SHP77 (cell line): ENCODE measurements at regions not wholly inside any gene's neighbourhood (a gene's known extent, or its start where the extent isn't known, plus 50 kb on each side); places are given as distances from the start of the nearest gene placed in this dataset.
A peak's percentile ranks its signal among the peaks of the same experiment; 100 is the strongest.

Source experiments
- DNase-seq, 2 experiments: peaks; one replicate each; lab custom pipeline; 2025; lab: John Stamatoyannopoulos, UW

- DNase-seq = no peak
Measured at GRCh38 chr10:118246332-118247295, 95.5 kb downstream of the FAM204A start.

DNA sequence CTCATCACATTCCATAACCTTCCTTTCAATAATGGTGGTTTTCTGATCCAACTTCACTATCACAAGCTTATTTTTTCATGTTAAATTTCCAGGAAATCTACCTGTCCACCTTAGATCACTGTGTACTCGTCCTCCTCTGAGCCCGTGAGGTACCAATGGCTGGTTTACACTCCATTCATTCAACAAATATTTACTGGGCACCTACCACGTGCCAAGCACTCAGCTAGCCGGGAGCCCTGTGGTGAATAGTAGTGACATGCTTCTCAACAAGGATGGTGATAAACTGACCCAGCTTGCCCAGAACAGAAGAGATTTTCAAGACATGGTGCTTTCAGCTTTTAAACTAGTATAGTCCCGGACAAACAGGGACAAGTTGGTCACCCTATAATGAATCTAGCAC is 98.2 kb downstream of the FAM204A start:
- DNase-seq = no peak

DNA sequence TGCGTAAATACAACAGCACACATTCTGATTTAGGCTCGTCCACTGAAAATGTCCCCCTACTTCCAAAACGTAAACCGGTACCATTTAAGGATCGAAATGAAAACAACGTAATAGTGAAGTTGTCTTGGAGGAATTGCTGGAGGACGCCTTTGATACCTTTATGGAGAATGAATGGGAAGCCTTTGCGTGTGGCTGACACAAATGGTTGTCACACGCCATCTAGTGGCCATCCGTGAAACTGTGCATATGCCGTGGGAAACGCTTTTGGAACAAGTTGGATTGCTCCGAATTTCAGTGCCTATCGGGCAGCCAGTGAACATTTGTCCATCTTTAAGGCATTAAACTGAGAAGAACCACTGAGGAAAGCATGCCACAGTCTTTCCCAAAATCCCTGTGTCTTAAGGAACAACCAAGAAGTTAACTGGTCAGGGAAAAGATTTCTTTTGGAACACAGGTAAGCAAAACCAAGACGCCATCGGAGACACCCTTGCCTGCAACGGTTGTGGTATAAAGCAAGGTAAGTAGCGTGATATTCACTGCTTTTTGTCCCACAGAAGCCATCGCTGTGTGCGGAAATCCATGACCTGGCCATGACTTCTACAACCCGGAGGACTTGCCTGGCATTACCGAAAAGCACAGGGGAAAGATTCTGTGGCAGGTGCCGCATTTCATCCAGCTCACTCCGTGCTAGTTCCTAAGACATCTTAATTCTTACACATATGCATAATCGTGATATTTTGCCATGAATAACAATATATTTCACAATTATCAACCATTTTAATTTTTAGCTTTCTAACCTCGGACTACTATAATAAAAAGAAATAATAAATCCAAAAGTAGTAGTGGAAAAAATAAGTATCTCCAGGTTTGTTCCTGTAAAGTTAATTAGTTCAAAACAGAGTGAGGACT is 100.6 kb downstream of the FAM204A start:
- peak; percentile 53 to 60 for DNase-seq

- no peak for DNase-seq
Measured at GRCh38 chr10:118239236-118239630, 102.9 kb downstream of the FAM204A start.

DNA sequence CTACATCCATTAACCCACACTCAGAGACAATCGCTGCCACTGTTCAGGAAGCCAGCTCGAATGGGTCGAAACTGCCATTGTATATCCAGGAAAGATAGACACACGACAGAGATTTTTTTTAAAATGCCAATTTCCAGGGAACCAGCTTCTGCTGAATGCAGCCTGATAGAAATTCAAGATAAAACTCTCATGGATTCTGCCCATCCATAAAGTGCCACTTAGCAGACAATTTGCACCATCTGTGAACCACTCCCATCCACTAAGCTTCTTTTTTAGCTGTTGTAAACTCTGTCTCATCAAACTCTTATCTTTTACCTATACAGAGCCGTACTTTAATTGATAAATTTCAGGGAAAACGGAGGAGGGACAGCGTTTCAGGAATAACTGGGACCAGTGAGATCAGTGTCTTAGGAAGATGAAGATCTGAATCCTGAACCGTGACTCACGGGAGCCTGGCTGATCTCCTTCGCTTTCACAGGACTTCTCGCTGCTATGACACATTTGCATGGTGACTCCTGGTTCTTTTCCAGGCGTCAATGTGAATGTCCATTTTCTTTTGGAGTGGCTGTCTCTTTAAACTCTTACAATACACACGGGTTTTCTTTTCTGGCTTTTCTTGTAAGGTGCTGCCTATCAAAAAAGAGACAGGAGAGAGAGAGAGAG is 103.4 kb downstream of the FAM204A start:
- DNase-seq = no peak

DNA sequence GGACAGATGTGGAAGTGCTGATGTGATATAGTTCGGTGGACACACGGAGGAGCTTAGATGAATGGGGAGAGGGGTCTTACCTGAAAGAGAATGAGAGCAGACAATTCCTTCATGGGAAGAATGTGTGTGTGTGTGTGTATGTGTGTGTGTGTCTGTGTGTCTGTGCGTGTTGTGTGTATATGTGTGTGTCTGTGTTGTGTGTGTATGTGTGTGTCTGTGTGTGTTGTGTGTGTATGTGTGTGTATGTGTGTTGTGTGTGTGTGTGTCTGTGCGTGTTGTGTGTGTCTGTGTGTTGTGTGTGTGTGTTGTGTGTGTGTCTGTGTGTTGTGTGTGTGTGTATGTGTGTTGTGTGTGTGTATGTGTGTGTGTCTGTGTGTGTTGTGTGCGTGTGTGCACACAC is 104.2 kb downstream of the FAM204A start:
- no peak for DNase-seq

DNA sequence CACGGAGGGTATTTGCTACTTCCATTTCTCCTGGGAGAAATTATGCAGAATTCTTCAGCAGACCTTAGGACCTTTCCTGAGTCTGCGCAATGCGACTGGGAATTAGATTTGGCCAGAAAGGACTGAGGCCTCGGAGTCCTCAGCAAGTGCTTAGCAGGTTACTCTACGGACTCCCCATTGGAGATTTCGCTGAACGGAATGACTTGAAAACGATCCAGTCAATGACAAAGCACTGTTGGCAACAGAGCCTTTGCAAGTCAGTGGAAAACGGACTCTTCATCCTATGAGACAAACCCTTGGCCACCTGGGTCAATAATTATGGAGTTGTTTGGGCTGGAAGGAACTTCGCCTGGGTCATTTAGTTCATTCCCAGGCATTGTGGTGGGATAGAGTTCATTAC is 107.4 kb downstream of the FAM204A start:
- DNase-seq = no peak

DNA sequence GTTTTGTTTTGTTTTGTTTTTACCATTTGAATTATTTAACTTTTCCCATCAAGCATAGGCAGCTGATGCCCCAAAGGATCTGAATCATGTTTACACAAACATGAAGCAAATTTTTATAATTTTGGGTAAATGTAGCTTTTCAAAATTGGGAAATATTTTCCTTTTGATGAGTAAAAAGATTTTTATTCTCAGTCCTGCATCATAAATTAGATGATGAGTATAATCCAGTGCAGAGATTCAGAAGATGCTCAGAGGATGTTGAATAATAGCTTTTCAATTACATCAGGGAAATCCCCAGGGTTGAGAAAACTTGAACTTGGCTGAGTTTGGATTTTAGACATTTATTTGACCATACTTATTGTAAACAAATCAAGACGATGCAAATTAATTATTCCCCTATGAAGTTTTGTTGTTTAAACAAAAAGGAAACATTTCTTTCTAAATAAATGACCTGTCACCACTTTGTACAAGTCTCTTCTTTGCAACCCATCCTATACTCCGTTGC is 121.7 kb downstream of the FAM204A start:
- no peak for DNase-seq

GRCh38 chr10:118218562-118218961 is 123.6 kb downstream of the FAM204A start:
- no peak for DNase-seq

- no peak for DNase-seq
Measured at GRCh38 chr10:118216571-118217170, 125.5 kb downstream of the FAM204A start.

DNA sequence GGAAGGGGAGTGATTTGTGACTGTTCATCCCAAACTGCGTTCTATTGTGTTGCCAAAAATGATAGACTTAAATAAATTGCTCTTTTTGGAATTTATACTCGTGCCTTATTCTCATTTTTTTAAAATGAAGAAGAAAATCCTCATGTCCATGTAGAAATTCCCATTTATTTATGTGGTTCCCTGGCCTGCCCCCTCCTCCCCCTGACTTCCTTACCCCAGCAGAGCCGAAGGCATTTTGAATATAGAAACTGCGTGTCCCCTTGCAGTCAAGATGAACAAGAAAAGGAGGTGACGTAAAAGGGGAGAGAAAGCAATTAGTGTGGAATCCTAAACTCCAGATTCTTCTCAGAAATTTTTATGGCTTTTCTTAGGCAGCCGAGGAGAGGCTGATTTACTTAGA is 126.1 kb downstream of the FAM204A start:
- DNase-seq = no peak

DNA sequence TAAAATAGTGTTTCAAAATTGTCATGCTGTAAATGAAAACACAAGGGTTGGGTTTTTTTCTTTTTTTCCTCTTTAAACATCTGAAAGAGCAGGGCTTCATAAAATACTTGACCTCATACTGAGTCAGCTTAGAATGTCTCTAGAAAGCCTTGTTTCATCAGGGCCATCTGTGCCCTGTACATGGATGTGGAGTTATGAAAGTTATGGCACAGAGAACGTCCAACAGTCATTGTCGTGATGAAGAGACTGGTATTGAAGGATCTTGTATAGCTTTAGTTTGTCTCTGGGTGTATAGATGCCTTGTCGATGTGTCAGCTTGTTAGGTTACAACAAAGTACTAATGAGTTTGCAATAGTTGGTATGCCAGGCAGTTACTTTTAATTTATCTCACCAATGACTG is 127.3 kb downstream of the FAM204A start:
- DNase-seq = no peak

DNA sequence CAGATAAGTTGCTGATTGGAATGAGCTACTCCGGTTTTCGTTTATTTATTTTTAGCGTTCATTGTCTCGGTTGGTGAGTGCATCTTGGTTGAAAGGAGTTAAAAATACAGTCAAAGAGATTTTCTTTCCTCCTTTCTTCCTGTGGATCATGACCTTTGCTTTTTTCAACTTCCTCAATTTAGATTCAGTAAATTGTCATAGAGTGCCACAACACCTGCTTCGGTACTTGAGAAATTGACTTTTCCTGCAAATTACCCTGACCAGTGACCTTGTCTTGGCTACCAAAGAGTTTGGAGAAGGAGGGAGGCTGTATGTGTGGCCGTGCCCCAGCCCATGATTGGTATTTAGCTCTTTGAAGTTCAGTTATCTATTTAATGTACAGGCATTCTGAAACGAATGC is 128.7 kb downstream of the FAM204A start:
- DNase-seq = no peak

- no peak for DNase-seq
Measured at GRCh38 chr10:118210276-118210675, 131.8 kb downstream of the FAM204A start.

- DNase-seq = no peak
Measured at GRCh38 chr10:118209215-118209614, 132.9 kb downstream of the FAM204A start.

GRCh38 chr10:118207470-118208007 is 134.6 kb downstream of the FAM204A start:
- no peak for DNase-seq

DNA sequence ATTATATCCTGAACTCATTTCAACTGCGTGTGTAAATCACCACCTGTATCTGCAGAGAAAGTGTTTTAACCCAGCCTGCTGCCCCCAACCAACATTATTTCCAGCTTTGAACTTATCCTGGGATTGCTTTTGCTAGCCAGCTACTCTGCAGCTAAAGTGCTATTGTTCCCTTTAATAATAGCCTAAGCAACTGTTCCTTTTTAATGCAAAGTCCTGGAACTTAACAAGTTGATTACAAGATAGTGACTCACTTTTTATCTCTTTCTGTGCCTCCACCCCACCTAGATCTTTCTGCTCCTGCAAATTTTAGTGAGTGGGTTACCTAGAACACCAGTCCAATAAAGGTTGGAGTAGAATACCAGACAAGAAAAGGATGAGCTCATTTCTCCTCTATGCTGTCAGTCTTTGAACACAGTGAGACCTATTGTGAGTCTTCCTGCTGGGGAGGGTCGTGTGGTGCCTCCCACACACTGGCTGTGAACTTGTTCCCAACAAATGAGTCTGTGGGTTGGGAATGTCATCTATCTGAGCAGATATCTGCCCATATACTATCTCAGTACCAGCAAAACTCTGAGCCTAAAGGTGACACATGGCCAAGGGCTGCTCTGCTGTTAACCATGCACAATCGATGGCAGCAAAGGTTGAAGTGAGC is 137.7 kb downstream of the FAM204A start:
- no peak for DNase-seq

DNA sequence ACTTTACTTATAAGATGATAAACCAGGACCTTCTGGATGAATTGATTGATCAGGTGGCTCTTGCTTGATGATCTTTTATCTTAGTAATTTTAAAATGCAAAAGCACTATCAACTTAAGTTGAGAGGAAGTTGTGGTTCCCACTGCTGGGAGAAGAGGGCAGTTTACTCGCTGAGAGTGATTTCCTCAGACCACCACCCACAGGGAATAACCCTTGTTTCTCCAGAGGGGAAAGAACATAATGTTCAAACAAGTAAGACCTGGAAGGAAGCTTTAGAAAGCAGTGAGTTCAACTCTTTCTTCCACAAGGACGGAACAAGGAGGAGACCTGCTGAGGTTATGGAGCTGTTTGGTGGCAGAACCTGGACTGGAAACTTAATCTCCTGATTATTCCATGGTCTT is 138.7 kb downstream of the FAM204A start:
- DNase-seq = no peak

DNA sequence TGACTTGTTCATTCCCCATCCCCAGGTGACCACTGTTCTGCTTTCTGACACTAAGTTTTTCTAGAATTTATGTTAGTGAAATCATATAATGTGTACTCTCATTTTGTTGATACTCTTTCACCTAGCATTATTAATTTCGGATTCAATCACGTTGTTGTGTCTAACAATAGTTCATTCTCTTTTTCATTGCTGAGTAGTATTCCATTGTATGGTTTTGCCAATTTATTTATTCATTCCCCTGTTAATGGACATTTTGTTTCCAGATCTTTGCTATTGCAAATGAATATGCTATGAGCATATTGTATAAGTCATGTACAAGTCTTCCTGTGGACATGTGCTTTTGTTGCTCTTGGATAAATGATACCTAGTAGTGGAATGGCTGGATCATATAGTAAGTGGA is 146.4 kb downstream of the FAM204A start:
- DNase-seq = no peak

DNA sequence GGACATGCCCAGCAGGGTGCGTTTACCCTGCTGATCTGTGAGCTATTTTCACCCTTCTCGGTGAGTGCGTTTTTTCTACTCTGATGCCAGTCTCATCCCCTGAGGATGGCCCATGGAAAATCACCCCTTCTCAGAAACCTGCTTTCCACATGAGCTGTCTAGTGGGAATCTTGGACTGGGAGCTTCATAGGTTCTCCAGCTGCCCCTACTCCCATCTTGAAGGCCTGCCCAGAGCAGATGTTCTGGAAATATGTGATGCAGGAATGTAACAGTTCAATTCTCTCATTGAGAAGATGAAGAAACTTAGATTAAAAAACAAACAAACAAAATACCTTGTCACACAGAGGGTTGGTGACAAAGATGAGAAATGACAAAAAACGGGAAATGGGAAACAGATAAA is 146.9 kb upstream of the RAB11FIP2 start:
- DNase-seq = no peak

DNA sequence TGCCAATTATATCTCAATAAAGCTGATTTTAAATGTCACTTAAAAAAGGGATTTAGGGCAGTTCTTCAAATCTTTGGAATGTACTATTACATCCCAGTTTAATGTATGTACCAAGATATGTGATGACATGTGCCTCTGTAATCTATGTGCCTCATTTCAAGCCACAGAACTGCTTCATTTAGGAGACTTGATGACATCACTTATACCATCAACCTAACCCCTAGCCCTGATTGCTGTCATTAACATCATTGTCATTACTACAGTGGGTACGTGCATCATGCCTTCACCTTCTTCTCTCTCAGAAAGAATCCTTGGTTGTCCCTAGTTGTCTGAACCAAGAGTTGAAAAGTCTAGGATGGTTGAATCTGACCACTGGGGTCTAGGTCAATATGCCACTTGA is 134.3 kb upstream of the RAB11FIP2 start:
- no peak for DNase-seq
